HG03378 (cell line): ENCODE measurements at regions not wholly inside any gene's neighbourhood (a gene's known extent, or its start where the extent isn't known, plus 50 kb on each side); places are given as distances from the start of the nearest gene placed in this dataset.
"Not testable (repeated sequence)": the region's sequence is repeated elsewhere in the genome, so short reads cannot be mapped to it uniquely, and the experiment has no call there.

Experiments
- ATAC-seq: cut with Tn5 transposase; IDR thresholded peaks from one replicate; pipeline ENCODE4 v1.9.1; 2021; ENCODE audit warnings: mild to moderate bottlenecking, moderate library complexity; ENCODE audit not compliant: unreplicated experiment

GRCh38 chr4:175033162-175033561 is 115.0 kb downstream of the ADAM29 start:
- ATAC-seq: no peak

GRCh38 chr4:175034007-175034406 is 115.8 kb downstream of the ADAM29 start:
- no peak for ATAC-seq

DNA sequence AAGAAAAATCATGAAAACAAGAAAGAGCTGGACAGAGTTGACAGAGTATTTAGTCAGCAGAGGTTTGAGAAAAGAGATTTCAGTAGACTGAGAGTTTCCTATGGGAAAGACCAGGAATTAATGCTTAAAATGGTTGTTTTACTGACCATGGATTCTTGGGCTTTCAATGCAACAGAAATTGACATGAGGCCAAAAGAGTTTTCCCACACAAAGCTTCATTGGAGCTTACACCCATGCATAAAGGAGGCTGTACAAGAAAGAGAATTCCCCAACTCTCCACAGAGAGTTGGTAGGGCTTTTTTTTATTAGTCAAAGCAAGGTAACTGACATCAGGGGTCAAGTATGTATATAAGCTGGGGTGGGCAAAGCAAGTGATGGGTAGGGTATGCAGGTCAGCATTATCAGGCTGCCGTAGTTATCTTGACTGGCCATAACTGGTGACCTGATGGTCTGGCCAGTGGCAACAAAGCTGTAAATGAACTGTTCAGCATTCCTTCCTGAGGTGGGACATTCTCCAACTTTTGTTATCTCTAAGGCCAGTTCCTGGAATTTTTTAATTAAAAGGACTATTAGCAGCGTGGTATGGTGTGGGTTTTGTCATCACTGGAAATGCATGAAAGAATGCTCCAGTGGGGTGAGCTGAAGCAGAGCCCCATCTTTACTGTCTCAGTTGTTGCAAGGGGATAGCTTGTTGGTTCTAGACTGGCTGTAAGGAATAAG is 117.0 kb downstream of the ADAM29 start:
- no peak for ATAC-seq

DNA sequence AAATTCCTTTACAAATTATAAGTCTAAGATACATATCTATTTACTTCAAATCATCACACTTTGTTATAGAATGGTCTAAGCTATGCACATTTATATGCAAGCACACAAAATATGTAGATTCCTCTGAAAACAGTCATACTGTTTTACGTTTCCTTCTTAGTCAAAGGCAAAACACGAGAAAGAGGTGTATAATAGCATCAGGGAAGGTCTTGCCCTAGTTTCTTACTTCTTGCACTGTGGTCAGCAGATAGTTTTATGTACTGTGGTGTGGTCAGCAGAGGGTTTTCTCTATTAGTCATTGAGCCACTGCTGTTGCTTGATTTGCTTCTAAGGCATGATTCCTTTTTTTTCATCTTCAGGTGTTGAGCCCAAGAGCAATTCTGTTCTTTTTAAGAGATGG is 117.7 kb downstream of the ADAM29 start:
- no peak for ATAC-seq

DNA sequence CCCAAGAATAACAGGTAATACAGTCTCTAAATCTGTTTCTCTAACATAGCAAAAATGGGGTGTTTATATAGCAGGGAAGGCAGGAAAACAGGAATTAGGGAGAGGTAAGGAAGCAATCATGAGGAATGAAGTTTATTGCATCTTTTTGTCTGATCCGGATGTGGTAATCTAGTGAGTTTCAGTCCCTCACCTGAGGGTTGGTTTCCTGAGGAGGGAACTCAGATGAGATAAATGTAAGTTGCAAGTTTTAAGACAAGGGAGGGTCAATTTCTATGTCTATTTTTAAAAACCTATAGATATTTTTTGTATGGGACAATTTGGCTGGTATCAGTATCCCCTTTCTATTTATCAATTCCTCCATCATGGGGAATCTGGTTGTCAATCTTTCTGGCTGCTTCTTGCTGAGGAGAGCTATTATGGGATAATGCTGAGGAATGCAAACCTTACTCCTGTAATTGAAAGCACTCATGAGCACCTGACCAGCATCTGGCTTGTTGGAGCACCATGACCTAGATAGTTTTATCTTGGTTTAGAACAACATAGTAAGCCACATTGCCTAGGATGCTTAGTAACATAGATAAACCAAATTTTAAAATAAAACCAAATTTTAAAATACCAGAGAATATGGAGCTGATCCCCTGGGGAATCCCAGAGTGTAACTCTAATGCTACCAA is 130.1 kb downstream of the ADAM29 start:
- ATAC-seq: no peak

- no peak for ATAC-seq
Measured at GRCh38 chr4:175048906-175049305, 130.7 kb downstream of the ADAM29 start.

DNA sequence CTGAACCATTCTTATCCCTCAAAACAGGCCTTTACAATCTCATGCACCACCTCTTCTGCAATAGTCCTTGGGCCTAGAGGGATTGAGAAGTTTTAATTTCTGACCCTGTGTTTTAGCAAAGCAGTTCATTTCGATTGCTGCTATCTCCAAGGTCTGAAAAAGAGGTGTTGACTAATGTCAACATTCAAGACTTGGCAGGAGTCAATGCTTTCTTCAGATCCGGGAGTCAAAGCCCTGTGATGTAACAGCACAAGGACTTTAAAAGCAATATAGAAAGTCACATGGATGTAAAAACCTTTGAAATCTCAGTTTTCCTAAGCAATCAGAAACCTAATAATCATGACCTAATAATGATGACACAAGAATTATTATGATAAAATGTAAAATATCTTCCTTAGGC is 133.8 kb downstream of the ADAM29 start:
- ATAC-seq: no peak

DNA sequence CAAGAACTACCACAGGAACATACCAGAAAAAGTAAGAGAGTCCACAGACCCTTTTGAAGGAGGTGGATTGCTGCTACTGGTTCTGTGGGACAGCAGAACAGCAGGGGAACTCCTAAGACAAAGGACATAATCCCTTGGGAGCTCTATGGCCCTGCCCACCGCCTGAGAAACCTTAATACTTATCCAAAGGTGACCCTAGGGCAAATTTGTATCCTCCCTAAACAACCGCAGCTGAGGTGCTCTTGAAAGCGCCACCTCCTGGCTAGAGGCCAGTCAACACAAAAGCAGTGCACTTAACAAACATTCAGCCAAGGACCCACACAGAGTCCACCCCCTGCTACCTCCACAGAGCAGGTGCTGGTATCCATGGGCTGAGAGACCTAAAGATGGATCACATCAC is 136.8 kb downstream of the ADAM29 start:
- ATAC-seq: no peak

- ATAC-seq: no peak
Measured at GRCh38 chr4:175062183-175062592, 144.0 kb downstream of the ADAM29 start.

DNA sequence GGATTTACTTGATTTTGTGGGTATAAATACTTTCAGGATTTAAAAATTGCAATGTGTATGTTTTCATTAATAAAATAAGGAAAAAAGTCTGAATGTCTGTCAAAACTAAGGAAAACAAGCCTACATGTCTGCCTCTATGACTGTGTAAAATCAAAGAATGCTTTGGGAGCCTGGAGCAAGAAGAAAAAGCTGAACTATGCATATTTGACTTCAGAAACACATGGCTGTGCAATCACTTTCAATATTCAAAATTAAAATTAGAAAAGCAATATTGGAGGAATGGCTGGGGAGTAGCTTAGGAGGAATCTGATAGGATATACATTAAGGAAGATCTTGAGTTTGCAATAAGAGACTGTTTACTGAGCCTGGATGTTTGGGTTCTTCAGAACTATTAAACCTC is 147.1 kb downstream of the ADAM29 start:
- no peak for ATAC-seq

GRCh38 chr4:175066923-175067627 is 148.9 kb downstream of the ADAM29 start:
- ATAC-seq: no peak

GRCh38 chr4:175068266-175068665 is 150.1 kb downstream of the ADAM29 start:
- no peak for ATAC-seq

DNA sequence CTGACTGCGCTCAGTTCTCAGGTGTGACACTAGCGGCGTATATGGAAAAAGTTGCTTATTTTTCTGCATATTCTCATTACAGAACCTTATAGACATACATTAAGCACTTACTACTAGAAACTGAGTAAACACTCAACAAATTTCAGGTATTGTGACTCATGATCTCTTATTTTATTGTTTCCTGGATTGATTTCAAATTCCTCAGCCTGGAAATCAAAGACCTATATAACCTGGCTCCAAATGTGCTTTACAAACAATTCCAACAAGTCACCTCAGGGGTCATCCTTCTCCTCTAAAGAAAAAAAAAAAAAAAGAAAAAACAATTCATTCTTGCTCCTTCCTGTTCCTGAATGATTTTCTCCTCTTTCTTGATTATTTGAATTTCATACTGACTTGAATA is 152.3 kb downstream of the ADAM29 start:
- ATAC-seq: no peak

- ATAC-seq: no peak
Measured at GRCh38 chr4:175071123-175071522, 153.0 kb downstream of the ADAM29 start.

DNA sequence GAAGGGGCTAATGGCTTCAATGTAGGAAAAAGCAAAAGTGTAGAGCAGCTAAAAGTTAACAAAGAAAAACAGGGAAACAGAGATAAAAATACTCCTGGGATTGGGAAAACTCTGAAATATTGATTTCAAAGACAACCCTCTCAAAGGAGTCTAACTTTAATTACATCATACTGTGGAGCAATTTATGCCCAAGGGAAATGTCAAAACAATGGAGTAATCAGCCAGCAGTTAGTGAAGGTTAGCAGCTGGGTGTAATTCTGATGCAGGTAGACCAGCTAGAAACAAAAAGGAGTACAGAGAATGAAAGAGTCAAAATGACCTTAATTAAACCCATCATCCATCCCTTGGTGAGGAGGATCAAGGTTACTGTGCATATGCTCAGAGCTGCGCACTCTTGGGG is 169.0 kb downstream of the ADAM29 start:
- ATAC-seq: no peak

- no peak for ATAC-seq
Measured at GRCh38 chr4:175090116-175090515, 172.0 kb downstream of the ADAM29 start.

GRCh38 chr4:175091649-175092048 is 173.5 kb downstream of the ADAM29 start:
- ATAC-seq: no peak

DNA sequence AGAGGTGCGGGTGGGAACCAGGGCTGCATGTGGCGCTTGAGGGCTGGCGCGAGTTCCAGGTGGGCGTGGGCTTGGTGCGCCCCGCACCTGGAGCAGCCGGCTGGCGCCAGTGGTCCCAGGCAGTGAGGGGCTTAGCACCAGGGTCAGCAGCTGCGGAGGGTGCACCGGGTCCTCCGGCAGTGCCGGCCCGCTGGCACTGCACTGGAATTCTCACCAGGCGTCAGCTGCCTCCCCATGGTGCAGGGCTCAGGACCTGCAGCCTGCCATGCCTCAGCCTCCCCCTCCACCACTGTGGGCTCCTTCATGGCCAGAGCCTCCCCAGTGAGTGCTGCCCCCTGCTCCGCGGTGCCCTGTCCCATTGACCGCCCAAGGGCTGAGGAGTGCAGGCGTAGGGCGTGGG is 174.0 kb downstream of the ADAM29 start:
- ATAC-seq: no peak

DNA sequence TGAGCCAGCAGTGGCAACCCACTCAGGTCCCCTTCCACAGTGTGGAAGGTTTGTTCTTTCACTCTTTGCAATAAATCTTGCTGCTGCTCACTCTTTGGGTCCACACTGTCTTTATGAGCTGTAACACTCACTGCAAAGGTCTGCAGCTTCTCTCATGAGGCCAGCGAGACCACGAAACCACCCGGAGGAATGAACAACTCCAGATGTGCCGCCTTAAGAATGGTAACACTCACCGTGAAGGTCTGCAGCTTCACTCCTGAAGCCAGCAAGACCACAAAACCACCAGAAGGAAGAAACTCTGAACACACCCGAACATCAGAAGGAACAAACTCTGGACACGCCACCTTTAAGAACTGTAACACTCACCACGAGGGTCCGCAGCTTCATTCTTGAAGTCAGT is 174.9 kb downstream of the ADAM29 start:
- not testable (repeated sequence) for ATAC-seq

DNA sequence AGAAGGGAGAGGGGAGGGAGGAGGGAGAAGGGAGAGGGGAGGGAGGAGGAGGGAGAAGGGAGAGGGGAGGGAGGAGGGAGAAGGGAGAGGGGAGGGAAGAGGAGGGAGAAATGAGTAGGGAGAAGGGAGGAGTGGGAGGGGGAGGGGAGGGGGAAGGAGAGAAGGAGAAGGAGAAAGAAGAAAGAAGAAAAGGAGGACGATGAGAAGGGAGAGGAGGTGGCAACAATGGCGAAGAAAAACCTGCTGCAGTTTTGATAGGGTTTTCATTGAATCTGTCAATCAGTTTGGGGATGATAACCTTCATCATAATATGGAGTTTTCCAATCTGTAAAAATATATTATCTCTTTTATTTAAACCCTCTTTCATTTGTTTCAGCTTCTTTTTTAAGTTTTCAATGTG is 185.2 kb downstream of the ADAM29 start:
- ATAC-seq: no peak

DNA sequence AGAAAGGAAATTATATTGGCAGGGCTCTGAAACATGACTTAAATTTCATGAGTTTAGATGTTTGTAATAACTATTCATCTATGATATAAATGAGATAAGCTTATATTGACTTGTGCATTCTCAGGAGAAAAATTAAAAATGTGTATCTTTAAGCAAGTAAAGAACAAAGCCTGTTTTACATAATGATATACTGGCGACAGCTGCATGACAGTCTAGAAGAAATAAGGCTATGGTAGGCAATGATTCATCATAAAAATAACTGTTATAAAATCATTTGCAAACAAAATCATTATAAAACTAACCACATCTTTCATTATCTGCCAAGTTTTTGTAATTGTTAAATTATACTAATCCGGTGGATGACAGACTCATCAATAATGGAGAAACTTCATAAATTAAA is 188.1 kb downstream of the ADAM29 start:
- ATAC-seq: no peak

GRCh38 chr4:175109933-175110332 is 191.8 kb downstream of the ADAM29 start:
- no peak for ATAC-seq
